LNCaP clone FGC (cell line): ENCODE measurements at regions not wholly inside any gene's neighbourhood (a gene's known extent, or its start where the extent isn't known, plus 50 kb on each side); places are given as distances from the start of the nearest gene placed in this dataset.

Experiments
- DNase-seq: peaks from one replicate; pipeline ENCODE4 v3.0.0-alpha.2; 2011; ENCODE audit warnings: low read depth
- H3K4me3 ChIP-seq: 2 replicates; pipeline ENCODE4 v1.5.1; 2011; ENCODE audit warnings: mild to moderate bottlenecking, low read depth, low read length, control low read depth
- CTCF ChIP-seq: IDR thresholded peaks from 2 replicates; pipeline ENCODE4 v1.5.1; 2012; ENCODE audit warnings: mild to moderate bottlenecking; ENCODE audit not compliant: control insufficient read depth, insufficient read depth; ENCODE audit errors: extremely low read depth

GRCh38 chr13:30091035-30091434 is 216.3 kb downstream of the KATNAL1 start:
- H3K4me3 ChIP-seq: no peak overlapping the region
- no peak for DNase-seq
- no peak for TF ChIP-seq CTCF

- DNase-seq: no peak
- no peak overlapping the region for H3K4me3 ChIP-seq
- no peak for TF ChIP-seq CTCF
Observed at GRCh38 chr13:30088312-30088855, 219.0 kb downstream of the KATNAL1 start.

GRCh38 chr13:30085087-30085486 is 222.3 kb downstream of the KATNAL1 start:
- DNase-seq: no peak
- TF ChIP-seq CTCF: no peak
- H3K4me3 ChIP-seq: no peak overlapping the region

- no peak overlapping the region for H3K4me3 ChIP-seq
- TF ChIP-seq CTCF: no peak
- DNase-seq: no peak
Observed at GRCh38 chr13:30082391-30082790, 225.0 kb downstream of the KATNAL1 start.

- TF ChIP-seq CTCF: no peak
- H3K4me3 ChIP-seq: no peak overlapping the region
- no peak for DNase-seq
Observed at GRCh38 chr13:30081331-30081730, 226.0 kb downstream of the KATNAL1 start.

GRCh38 chr13:30079501-30079900 is 227.8 kb downstream of the KATNAL1 start:
- no peak overlapping the region for H3K4me3 ChIP-seq
- no peak for TF ChIP-seq CTCF
- no peak for DNase-seq

- no peak for DNase-seq
- no peak for TF ChIP-seq CTCF
- no peak overlapping the region for H3K4me3 ChIP-seq
Observed at GRCh38 chr13:30078059-30078458, 227.6 kb upstream of the UBL3 start.
